Activated CD4-positive, alpha-beta memory T cell treated with anti-CD3 and anti-CD28 coated beads for 36 hours (primary cell): ENCODE measurements at regions not wholly inside any gene's neighbourhood (a gene's known extent, or its start where the extent isn't known, plus 50 kb on each side); places are given as distances from the start of the nearest gene placed in this dataset.
A peak's percentile ranks its signal among the peaks of the same experiment; 100 is the strongest.

Experiments
- CTCF ChIA-PET: fragments of 350-600 bp; sonication (Branson Sonifier 250); formaldehyde crosslinking; loops from one replicate; lab custom pipeline; 2021; ENCODE audit warnings: antibody characterized with exemption, inconsistent platforms; lab: Charles Lee
- POLR2A ChIA-PET: fragments of 350-600 bp; sonication (Branson Sonifier 250); formaldehyde crosslinking; loops from one replicate; lab custom pipeline; 2021; ENCODE audit warnings: antibody characterized with exemption; lab: Charles Lee
- DNase-seq: peaks from one replicate; pipeline ENCODE4 v3.0.0-alpha.2; 2020
- H3K27ac Mint-ChIP-seq: one replicate; pipeline ENCODE4 v1.8.0; 2021; ENCODE audit warnings: mixed read lengths
- H3K27me3 Mint-ChIP-seq: one replicate; pipeline ENCODE4 v1.8.0; 2021; ENCODE audit warnings: mixed read lengths
- H3K36me3 Mint-ChIP-seq: one replicate; pipeline ENCODE4 v1.8.0; 2021; ENCODE audit warnings: mixed read lengths
- H3K4me1 Mint-ChIP-seq: one replicate; pipeline ENCODE4 v1.8.0; 2021; ENCODE audit warnings: low read depth, mixed read lengths
- H3K4me3 Mint-ChIP-seq: one replicate; pipeline ENCODE4 v1.8.0; 2021; ENCODE audit warnings: mild to moderate bottlenecking, mixed read lengths
- H3K9me3 Mint-ChIP-seq: one replicate; pipeline ENCODE4 v1.8.0; 2021; ENCODE audit warnings: mixed read lengths
- intact Hi-C: fragments of 100-400 bp; cut with micrococcal nuclease; formaldehyde crosslinking; loops from one replicate; pipeline ENCODE4 v1.15.1; 2023

DNA sequence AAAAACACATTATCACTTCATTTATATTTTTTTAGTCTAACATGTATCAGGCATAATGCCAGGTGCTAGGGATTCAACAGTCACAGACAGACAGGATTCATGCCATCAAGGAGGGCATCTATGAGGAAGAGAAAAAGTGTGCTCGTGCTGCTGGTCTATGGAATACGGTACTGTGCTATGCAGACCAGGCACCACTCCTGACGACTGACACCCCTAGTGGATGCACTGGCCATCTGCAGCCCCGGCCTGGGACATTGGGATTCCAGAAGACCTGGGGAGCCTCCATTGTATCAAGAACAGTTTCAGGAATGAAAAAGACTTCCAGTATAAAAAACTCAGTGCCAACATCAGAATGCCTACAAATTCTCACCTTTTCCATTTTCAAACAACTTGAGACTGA lies 94.0 kb downstream of the KLF12 start:
- ChIA-PET POLR2A (no interaction called here), CTCF (interaction anchor here (0.7 to 1.2 kb wide), 5 partner anchors 13 to 146 kb away, joined by 3 to 4 read pairs (median 4); no protein-coding TSS in a partner anchor)
- Mint-ChIP-seq H3K9me3 (no peaks in the 10 kb centered on the region), H3K4me3 (no peak overlapping the region), H3K27ac (no peak overlapping the region), H3K4me1 (peaks cover 65% of the 10 kb centered on the region), H3K27me3 (no peaks in the 10 kb centered on the region), H3K36me3 (peaks cover 5% of the 10 kb centered on the region)
- intact Hi-C loops: no loop called here
- peak; percentile 32 for DNase-seq

DNA sequence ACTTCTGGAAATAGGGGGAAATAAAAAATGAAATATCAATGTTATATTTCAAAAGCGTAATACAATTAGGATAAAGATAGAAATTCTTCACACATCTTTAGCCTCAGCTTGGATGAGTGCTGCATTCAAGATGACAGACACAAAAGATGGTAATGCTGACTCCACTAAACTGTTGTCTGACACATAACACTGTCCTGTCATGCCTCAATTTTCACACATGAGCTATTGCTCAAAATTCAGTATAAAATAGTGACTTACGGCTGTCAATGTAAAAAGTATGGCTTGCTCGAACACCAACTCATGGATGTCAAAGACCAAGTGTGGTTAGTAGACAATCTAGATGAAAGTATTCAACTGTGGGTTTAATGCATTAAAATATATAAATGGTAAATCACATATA lies 94.5 kb downstream of the KLF12 start:
- intact Hi-C loops: no loop called here
- ChIA-PET CTCF (interaction anchor here (0.8 kb wide), 1 partner anchor 145 kb away, joined by 3 read pairs; no protein-coding TSS in a partner anchor), POLR2A (no interaction called here)
- DNase-seq: no peak
- no peak overlapping the region for H3K4me3 Mint-ChIP-seq
- peaks cover 5% of the 10 kb centered on the region for H3K36me3 Mint-ChIP-seq
- H3K4me1 Mint-ChIP-seq: peaks cover 68% of the 10 kb centered on the region
- H3K9me3 Mint-ChIP-seq: no peaks in the 10 kb centered on the region
- no peak overlapping the region for H3K27ac Mint-ChIP-seq
- no peaks in the 10 kb centered on the region for H3K27me3 Mint-ChIP-seq

DNA sequence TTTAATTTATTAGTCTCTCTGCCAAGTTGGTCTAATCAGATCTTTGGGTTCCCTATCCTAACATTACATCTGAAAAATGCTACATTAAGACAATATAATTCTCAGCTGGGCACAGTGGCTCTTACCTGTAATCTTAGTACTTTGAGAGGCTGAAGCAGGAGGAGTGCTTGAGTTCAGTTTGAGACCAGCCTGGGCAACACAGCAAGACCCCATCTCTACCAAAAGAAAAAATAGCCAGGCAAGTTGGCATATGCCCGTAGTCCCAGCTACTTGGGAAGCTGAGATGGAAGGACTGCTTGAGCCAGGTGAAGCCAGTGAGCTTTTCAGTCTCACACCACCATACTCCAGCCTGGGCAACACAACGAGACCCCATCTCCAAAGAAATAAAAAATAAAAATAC lies 95.0 kb downstream of the KLF12 start:
- Mint-ChIP-seq H3K4me1 (peaks cover 66% of the 10 kb centered on the region), H3K4me3 (no peak overlapping the region), H3K27ac (no peak overlapping the region), H3K9me3 (no peaks in the 10 kb centered on the region), H3K36me3 (peaks cover 4% of the 10 kb centered on the region), H3K27me3 (no peaks in the 10 kb centered on the region)
- CTCF ChIA-PET: interaction anchor here (0.6 to 0.8 kb wide), 2 partner anchors 41 to 145 kb away, joined by 3 read pairs; no protein-coding TSS in a partner anchor
- intact Hi-C loops: no loop called here
- POLR2A ChIA-PET: no interaction called here
- no peak for DNase-seq

DNA sequence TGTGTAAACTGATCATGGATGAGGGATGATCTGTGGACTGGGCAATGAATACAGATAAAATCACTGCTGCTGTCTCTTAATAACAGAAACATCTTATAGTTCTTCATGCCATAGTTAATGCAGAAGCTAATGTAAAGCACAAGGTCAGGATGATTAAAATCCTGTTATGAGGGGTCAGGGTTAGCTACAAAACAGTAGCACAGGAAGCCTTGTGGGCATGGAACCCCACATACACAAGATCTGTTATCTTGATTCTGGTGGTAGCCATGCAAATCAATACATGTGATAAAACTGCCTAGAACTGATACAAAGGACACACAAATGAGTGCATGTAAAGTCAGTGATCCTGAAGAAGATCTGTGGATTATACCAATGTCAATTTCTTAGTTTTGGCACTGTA lies 96.4 kb downstream of the KLF12 start:
- no peak overlapping the region for H3K4me3 Mint-ChIP-seq
- ChIA-PET CTCF (no interaction called here), POLR2A (no interaction called here)
- peaks cover 53% of the 10 kb centered on the region for H3K4me1 Mint-ChIP-seq
- no peaks in the 10 kb centered on the region for H3K27me3 Mint-ChIP-seq
- H3K27ac Mint-ChIP-seq: peak overlapping the region; percentile 25
- peaks cover 4% of the 10 kb centered on the region for H3K36me3 Mint-ChIP-seq
- intact Hi-C loops: no loop called here
- no peak for DNase-seq
- no peaks in the 10 kb centered on the region for H3K9me3 Mint-ChIP-seq

DNA sequence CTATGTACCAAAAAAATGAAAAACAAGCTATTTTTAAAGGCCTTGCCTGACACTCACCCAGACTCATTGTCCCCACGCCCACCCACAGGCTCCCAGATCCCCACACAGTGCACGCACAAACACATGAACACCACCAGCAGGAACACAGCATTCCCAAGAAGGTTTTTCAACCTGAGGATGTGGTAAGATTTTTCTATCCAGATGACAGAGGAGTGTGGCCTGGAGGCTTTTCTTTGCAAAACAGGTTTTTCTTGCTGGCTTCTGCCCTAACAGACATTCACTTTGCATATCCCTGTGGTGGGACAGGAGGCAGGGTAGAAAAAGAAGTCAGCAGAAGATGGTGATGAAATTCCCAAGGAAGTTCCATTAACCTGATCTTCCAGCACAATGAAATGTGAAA lies 97.8 kb downstream of the KLF12 start:
- CTCF ChIA-PET: interaction anchor here (1.0 to 1.2 kb wide), 2 partner anchors 9 to 280 kb away, joined by 3 read pairs; no protein-coding TSS in a partner anchor
- peaks cover 50% of the 10 kb centered on the region for H3K4me1 Mint-ChIP-seq
- no peak overlapping the region for H3K4me3 Mint-ChIP-seq
- intact Hi-C loops: no loop called here
- no peak overlapping the region for H3K27ac Mint-ChIP-seq
- no peak for DNase-seq
- H3K27me3 Mint-ChIP-seq: no peaks in the 10 kb centered on the region
- H3K36me3 Mint-ChIP-seq: peaks cover 4% of the 10 kb centered on the region
- POLR2A ChIA-PET: no interaction called here
- no peaks in the 10 kb centered on the region for H3K9me3 Mint-ChIP-seq

DNA sequence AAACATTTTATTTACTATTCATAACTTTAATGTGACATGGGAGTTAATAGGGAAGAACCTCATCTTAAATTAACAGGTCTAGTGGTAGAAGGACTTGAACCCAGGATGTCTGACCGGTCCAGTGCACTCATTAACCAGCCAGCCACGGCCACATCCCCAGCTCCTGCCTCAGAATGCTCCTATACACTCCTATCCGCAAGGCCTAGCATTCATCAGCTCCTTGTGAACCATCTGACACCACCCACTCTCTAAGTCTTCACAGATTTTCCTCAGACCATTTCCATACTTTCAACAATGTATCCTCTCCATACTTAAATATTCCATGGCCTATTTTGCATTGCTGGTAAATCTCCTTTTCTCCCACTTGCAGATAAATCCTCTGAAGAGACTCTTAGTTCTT lies 98.3 kb downstream of the KLF12 start:
- H3K4me1 Mint-ChIP-seq: peaks cover 50% of the 10 kb centered on the region
- H3K9me3 Mint-ChIP-seq: peaks cover 2% of the 10 kb centered on the region
- H3K36me3 Mint-ChIP-seq: peaks cover 5% of the 10 kb centered on the region
- H3K4me3 Mint-ChIP-seq: no peak overlapping the region
- POLR2A ChIA-PET: no interaction called here
- no peak overlapping the region for H3K27ac Mint-ChIP-seq
- CTCF ChIA-PET: interaction anchor here (1.0 to 1.2 kb wide), 2 partner anchors 9 to 281 kb away, joined by 3 read pairs; no protein-coding TSS in a partner anchor
- DNase-seq: no peak
- intact Hi-C loops: no loop called here
- no peaks in the 10 kb centered on the region for H3K27me3 Mint-ChIP-seq

DNA sequence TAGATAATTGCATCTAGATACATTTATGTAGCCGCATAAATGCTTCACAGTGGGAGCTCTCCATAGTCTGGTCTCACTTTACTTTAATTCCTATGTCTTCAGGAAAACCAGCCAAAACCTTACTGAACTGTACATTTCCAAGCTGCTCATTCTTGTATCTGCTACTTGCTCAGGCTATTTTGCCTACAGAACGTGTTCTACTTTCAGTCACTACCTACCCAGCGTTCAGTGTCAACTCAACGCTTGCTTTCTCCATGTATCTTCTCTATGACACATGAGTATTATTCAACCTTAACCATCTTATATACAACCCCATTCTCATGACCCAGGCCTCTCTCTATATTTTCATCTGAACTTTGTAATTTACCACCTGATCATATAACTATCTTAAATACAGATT lies 101.9 kb downstream of the KLF12 start:
- Mint-ChIP-seq H3K36me3 (peaks cover 2% of the 10 kb centered on the region), H3K4me3 (no peak overlapping the region), H3K9me3 (peaks cover 2% of the 10 kb centered on the region), H3K4me1 (peaks cover 56% of the 10 kb centered on the region), H3K27ac (no peak overlapping the region), H3K27me3 (no peaks in the 10 kb centered on the region)
- intact Hi-C loops: no loop called here
- POLR2A ChIA-PET: no interaction called here
- DNase-seq: no peak
- CTCF ChIA-PET: no interaction called here

DNA sequence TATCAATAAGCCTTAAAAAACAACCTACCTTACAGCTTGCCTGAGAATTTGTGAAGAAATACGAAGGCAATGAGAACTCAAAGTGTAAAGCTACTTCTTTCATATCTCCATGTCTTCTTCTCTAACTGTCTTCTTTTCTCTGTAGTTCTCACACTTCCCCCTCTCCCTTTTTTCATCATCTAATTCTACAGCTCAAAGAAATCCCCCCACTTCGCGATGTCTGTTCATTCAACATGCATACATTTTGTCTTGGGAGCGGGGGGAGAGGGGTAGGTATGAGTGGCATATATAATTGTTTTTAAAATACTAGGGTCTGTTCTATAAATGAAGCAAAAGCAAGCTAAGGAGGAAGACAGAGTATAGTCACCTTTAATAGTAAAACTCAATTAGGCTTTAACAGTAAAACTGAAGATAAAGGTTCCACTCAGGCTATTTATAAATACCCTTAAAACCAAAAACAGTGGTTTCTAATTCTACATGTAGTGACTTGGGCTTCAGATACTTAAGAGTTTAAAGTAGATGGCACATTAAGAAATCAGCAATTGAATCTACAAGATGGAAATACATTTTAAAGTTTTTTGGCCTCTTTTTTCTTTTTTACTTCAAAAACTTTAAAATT lies 106.9 kb downstream of the KLF12 start:
- Mint-ChIP-seq H3K4me1 (peaks cover 76% of the 10 kb centered on the region), H3K36me3 (peaks cover 19% of the 10 kb centered on the region), H3K27me3 (no peaks in the 10 kb centered on the region), H3K27ac (peak overlapping the region; percentile 71), H3K4me3 (peak overlapping the region; percentile 65), H3K9me3 (peaks cover 6% of the 10 kb centered on the region)
- POLR2A ChIA-PET: no interaction called here
- CTCF ChIA-PET: interaction anchor here (1.1 kb wide), 1 partner anchor 9 kb away, joined by 3 read pairs; no protein-coding TSS in a partner anchor
- intact Hi-C loops: loop anchor here (1.0 to 2.0 kb wide), 2 partner anchors 35 to 42 kb away; no protein-coding TSS in a partner anchor
- no peak for DNase-seq

DNA sequence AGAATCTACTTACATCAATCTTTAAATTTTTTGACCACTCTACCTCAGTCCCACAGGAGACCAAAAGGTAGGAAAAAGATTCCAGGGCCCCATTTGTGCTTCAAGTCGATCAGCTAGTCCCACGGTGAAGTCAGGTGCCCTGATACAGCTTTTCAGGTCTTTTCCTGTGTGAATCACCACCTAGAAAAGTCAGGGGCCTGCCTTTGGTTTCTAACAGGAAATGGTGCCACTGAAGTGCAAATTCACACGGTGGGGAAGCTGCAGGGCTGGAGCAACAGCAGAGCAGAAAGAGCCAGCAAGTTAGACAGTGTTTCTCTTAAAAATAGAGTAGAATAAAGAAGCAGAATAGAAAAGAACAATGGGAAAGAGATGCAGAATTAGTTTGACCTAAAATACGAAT lies 107.5 kb downstream of the KLF12 start:
- CTCF ChIA-PET: interaction anchor here (1.1 kb wide), 1 partner anchor 9 kb away, joined by 3 read pairs; no protein-coding TSS in a partner anchor
- peak; percentile 79 for DNase-seq
- H3K4me1 Mint-ChIP-seq: peaks cover 78% of the 10 kb centered on the region

DNA sequence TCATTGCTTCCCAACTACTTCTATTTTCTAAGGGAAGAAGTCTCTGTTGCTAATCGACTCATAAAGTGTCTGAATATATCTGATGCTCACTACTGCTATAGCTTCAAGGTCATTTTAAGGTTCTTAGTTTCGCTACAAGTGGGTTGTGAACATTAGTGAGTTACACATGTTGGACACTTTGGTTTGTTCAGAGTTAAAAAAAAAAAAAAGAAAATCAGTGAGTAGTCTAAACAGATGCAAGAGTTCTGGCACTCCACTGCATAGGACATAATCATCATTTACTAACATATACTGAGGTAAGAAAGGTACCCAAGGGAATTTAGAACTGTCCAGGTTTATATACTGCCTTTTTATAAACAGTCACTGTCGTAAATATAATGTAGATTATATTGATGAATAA lies 108.8 kb downstream of the KLF12 start:
- intact Hi-C loops: no loop called here
- Mint-ChIP-seq H3K9me3 (peaks cover 9% of the 10 kb centered on the region), H3K4me1 (peaks cover 76% of the 10 kb centered on the region), H3K4me3 (no peak overlapping the region), H3K27me3 (no peaks in the 10 kb centered on the region), H3K36me3 (peaks cover 24% of the 10 kb centered on the region), H3K27ac (peak overlapping the region; percentile 57)
- CTCF ChIA-PET: interaction anchor here (0.6 to 1.8 kb wide), 4 partner anchors 79 to 261 kb away, joined by 4 to 6 read pairs (median 4); no protein-coding TSS in a partner anchor
- no peak for DNase-seq
- POLR2A ChIA-PET: interaction anchor here (0.7 kb wide), 1 partner anchor 107 kb away, joined by 3 read pairs; no protein-coding TSS in a partner anchor

More for the DNA sequence above, 107.5 kb downstream of the KLF12 start:
- H3K27ac Mint-ChIP-seq: peak overlapping the region; percentile 71
- intact Hi-C loops: loop anchor here (1.0 to 2.0 kb wide), 3 partner anchors 36 to 107 kb away; no protein-coding TSS in a partner anchor
- peak overlapping the region; percentile 65 for H3K4me3 Mint-ChIP-seq
- H3K27me3 Mint-ChIP-seq: no peaks in the 10 kb centered on the region
- peaks cover 23% of the 10 kb centered on the region for H3K36me3 Mint-ChIP-seq
- peaks cover 9% of the 10 kb centered on the region for H3K9me3 Mint-ChIP-seq
- POLR2A ChIA-PET: interaction anchor here (0.8 kb wide), 1 partner anchor 34 kb away, joined by 3 read pairs; no protein-coding TSS in a partner anchor

DNA sequence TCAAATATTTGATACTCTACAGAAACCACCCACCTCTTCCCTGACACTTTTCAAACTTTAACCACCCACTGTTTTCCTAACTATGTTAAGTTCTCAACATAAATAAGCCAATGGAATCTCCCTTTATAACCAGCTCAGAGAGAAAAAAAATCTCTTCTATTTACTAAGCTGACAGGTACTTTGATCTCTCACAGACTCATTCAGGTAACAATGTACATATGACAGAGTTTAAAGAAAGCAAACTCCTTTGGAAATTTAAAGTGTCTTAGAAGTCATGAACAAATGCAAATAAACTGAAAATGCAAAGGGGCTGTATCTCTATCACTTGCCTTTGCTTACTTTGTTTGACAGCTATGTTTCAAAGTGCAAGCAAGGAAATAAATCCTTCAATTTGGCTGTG lies 109.3 kb downstream of the KLF12 start:
- H3K9me3 Mint-ChIP-seq: peaks cover 11% of the 10 kb centered on the region
- H3K4me3 Mint-ChIP-seq: no peak overlapping the region
- H3K36me3 Mint-ChIP-seq: peaks cover 27% of the 10 kb centered on the region
- POLR2A ChIA-PET: interaction anchor here (0.7 kb wide), 1 partner anchor 108 kb away, joined by 3 read pairs; no protein-coding TSS in a partner anchor
- CTCF ChIA-PET: interaction anchor here (1.3 to 1.8 kb wide), 3 partner anchors 79 to 262 kb away, joined by 4 to 5 read pairs (median 4); no protein-coding TSS in a partner anchor
- peak overlapping the region; percentile 57 for H3K27ac Mint-ChIP-seq
- DNase-seq: no peak
- peaks cover 73% of the 10 kb centered on the region for H3K4me1 Mint-ChIP-seq
- intact Hi-C loops: no loop called here
- H3K27me3 Mint-ChIP-seq: no peaks in the 10 kb centered on the region

DNA sequence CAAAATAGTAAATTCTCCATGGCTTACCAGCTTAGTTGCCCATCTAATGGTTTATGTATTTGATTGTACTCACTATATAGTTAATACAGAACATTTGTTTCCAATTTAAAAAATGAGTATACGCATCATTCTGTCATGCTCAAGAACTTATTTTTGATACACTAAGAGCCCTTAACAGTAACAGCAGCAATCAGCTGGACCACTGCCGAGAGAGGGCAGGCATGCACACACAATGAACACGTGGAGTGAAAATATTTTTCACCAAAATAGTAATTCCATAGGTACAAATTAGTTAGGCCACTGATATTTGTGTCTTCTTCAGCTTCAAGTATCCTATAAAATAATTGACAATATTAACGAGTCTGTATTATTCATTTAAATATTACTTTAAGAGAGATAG lies 109.9 kb downstream of the KLF12 start:
- CTCF ChIA-PET: interaction anchor here (1.3 to 1.8 kb wide), 2 partner anchors 78 to 188 kb away, joined by 4 to 5 read pairs; no protein-coding TSS in a partner anchor
- Mint-ChIP-seq H3K27me3 (no peaks in the 10 kb centered on the region), H3K4me3 (no peak overlapping the region), H3K36me3 (peaks cover 27% of the 10 kb centered on the region), H3K4me1 (peaks cover 71% of the 10 kb centered on the region), H3K27ac (no peak overlapping the region), H3K9me3 (peaks cover 11% of the 10 kb centered on the region)
- POLR2A ChIA-PET: no interaction called here
- intact Hi-C loops: no loop called here
- no peak for DNase-seq
